WTC11 (cell line): ENCODE measurements at regions not wholly inside any gene's neighbourhood (a gene's known extent, or its start where the extent isn't known, plus 50 kb on each side); places are given as distances from the start of the nearest gene placed in this dataset.

Source experiments
- ATAC-seq: fragments of 200-7000 bp; cut with Tn5 transposase; 2 replicates; pipeline ENCODE4 v1.10.0; 2021; ENCODE audit warnings: mild to moderate bottlenecking, moderate library complexity
- CTCF ChIA-PET: fragments of 300-600 bp; sonication (Branson Sonifier 250); formaldehyde crosslinking; loops from one replicate; lab custom pipeline; 2021; ENCODE audit warnings: antibody characterized with exemption; lab: Charles Lee
- POLR2A ChIA-PET: fragments of 350-600 bp; sonication (Branson Sonifier 250); formaldehyde crosslinking; loops from one replicate; lab custom pipeline; 2021; ENCODE audit warnings: antibody characterized with exemption; lab: Charles Lee
- DNase-seq: peaks from one replicate; pipeline ENCODE4 v3.0.0; 2021; ENCODE audit warnings: low spot score
- H3K27ac Mint-ChIP-seq: 2 replicates; pipeline ENCODE4 v1.8.0; 2021; ENCODE audit warnings: mixed read lengths
- H3K27me3 Mint-ChIP-seq: 2 replicates; pipeline ENCODE4 v1.8.0; 2021; ENCODE audit warnings: low read depth, mild to moderate bottlenecking, moderate library complexity, mixed read lengths
- H3K36me3 Mint-ChIP-seq: 2 replicates; pipeline ENCODE4 v1.8.0; 2021; ENCODE audit warnings: mixed read lengths
- H3K4me1 Mint-ChIP-seq: 2 replicates; pipeline ENCODE4 v1.8.0; 2022; ENCODE audit warnings: mixed read lengths
- H3K4me3 Mint-ChIP-seq: 2 replicates; pipeline ENCODE4 v1.8.0; 2021; ENCODE audit warnings: mild to moderate bottlenecking, moderate library complexity, mixed read lengths
- H3K9me3 Mint-ChIP-seq: 2 replicates; pipeline ENCODE4 v1.8.0; 2021; ENCODE audit warnings: mixed read lengths
- E2F4 ChIP-seq: sonication (generic); formaldehyde crosslinking; IDR thresholded peaks from 2 replicates; pipeline ENCODE4 v1.8.1; 2022; ENCODE audit warnings: low read depth, mild to moderate bottlenecking, moderate library complexity, missing genetic modification reagents, borderline replicate concordance
- E2F5 ChIP-seq: sonication (generic); formaldehyde crosslinking; IDR thresholded peaks from 2 replicates; pipeline ENCODE4 v1.8.1; 2022; ENCODE audit warnings: mild to moderate bottlenecking, moderate library complexity, missing genetic modification reagents
- EMX1 ChIP-seq: fragments of 250-450 bp; sonication (Bioruptor Pico); IDR thresholded peaks from 2 replicates; pipeline ENCODE4 v1.8.0; 2021; ENCODE audit warnings: mild to moderate bottlenecking
- ERG ChIP-seq: fragments of 250-450 bp; sonication (Bioruptor Pico); IDR thresholded peaks from 2 replicates; pipeline ENCODE4 v1.8.0; 2021; ENCODE audit warnings: mild to moderate bottlenecking
- ESRRA ChIP-seq: sonication (generic); formaldehyde crosslinking; IDR thresholded peaks from 2 replicates; pipeline ENCODE4 v1.8.1; 2022; ENCODE audit warnings: mild to moderate bottlenecking, missing genetic modification reagents, borderline replicate concordance
- FOXJ3 ChIP-seq: sonication (generic); formaldehyde crosslinking; IDR thresholded peaks from 2 replicates; pipeline ENCODE4 v1.9.0; 2021; ENCODE audit warnings: missing genetic modification reagents, mild to moderate bottlenecking, borderline replicate concordance
- GRHL2 ChIP-seq: fragments of 250-450 bp; sonication (Bioruptor Pico); IDR thresholded peaks from 2 replicates; pipeline ENCODE4 v1.8.0; 2022; ENCODE audit warnings: mild to moderate bottlenecking, moderate library complexity; ENCODE audit not compliant: insufficient replicate concordance, severe bottlenecking
- GTF2I ChIP-seq: fragments of 250-450 bp; sonication (Bioruptor Pico); conservative IDR thresholded peaks from 2 replicates; pipeline ENCODE4 v1.4.0; 2021; ENCODE audit warnings: mild to moderate bottlenecking
- JAZF1 ChIP-seq: fragments of 250-450 bp; sonication (Bioruptor Pico); IDR thresholded peaks from 2 replicates; pipeline ENCODE4 v1.9.0; 2021; ENCODE audit warnings: moderate library complexity, mild to moderate bottlenecking, inconsistent platforms
- MXD4 ChIP-seq: fragments of 250-450 bp; sonication (Bioruptor Pico); IDR thresholded peaks from 2 replicates; pipeline ENCODE4 v1.8.0; 2021; ENCODE audit warnings: mild to moderate bottlenecking, moderate library complexity, borderline replicate concordance
- MYBL2 ChIP-seq: sonication (generic); formaldehyde crosslinking; IDR thresholded peaks from 2 replicates; pipeline ENCODE4 v1.8.1; 2023; ENCODE audit warnings: mild to moderate bottlenecking, moderate library complexity, missing genetic modification reagents
- NFATC4 ChIP-seq: fragments of 250-450 bp; sonication (Bioruptor Pico); IDR thresholded peaks from 2 replicates; pipeline ENCODE4 v1.9.0; 2021; ENCODE audit warnings: mild to moderate bottlenecking
- NFE2L1 ChIP-seq: sonication (generic); formaldehyde crosslinking; IDR thresholded peaks from 2 replicates; pipeline ENCODE4 v1.8.1; 2023; ENCODE audit warnings: missing genetic modification reagents
- NR2C2 ChIP-seq: sonication (generic); formaldehyde crosslinking; IDR thresholded peaks from 2 replicates; pipeline ENCODE4 v1.8.0; 2022; ENCODE audit warnings: mild to moderate bottlenecking, missing genetic modification reagents
- RORB ChIP-seq: fragments of 250-450 bp; sonication (Bioruptor Pico); IDR thresholded peaks from 2 replicates; pipeline ENCODE4 v1.9.0; 2021; ENCODE audit warnings: mild to moderate bottlenecking
- TEAD4 ChIP-seq: sonication (generic); formaldehyde crosslinking; IDR thresholded peaks from 2 replicates; pipeline ENCODE4 v1.8.0; 2022; ENCODE audit warnings: mild to moderate bottlenecking, missing genetic modification reagents
- ZNF317 ChIP-seq: sonication (generic); formaldehyde crosslinking; IDR thresholded peaks from 2 replicates; pipeline ENCODE4 v1.8.1; 2023; ENCODE audit warnings: low read depth, mild to moderate bottlenecking, moderate library complexity, missing genetic modification reagents, borderline replicate concordance
- ZNF396 ChIP-seq: fragments of 250-450 bp; sonication (Bioruptor Pico); IDR thresholded peaks from 2 replicates; pipeline ENCODE4 v1.8.0; 2021; ENCODE audit warnings: mild to moderate bottlenecking, moderate library complexity, borderline replicate concordance
- ZNF416 ChIP-seq: fragments of 250-450 bp; sonication (Bioruptor Pico); IDR thresholded peaks from 2 replicates; pipeline ENCODE4 v1.9.0; 2021; ENCODE audit warnings: mild to moderate bottlenecking, inconsistent platforms
- TF ChIP-seq, protein P1 (sequence below): sonication (generic); formaldehyde crosslinking; IDR thresholded peaks from 2 replicates; pipeline ENCODE4 v1.8.0; 2022; ENCODE audit warnings: mild to moderate bottlenecking, missing genetic modification reagents
- TF ChIP-seq, protein P2 (sequence below): sonication (generic); formaldehyde crosslinking; conservative IDR thresholded peaks from 2 replicates; pipeline ENCODE4 v1.8.1; 2023; ENCODE audit warnings: mild to moderate bottlenecking, low read depth, missing genetic modification reagents, moderate library complexity
- TF ChIP-seq, protein P3 (sequence below): fragments of 250-450 bp; sonication (Bioruptor Pico); conservative IDR thresholded peaks from 2 replicates; pipeline ENCODE4 v1.9.0; 2021; ENCODE audit warnings: mild to moderate bottlenecking
- TF ChIP-seq, protein P4 (sequence below): sonication (generic); formaldehyde crosslinking; IDR thresholded peaks from 2 replicates; pipeline ENCODE4 v1.8.1; 2022; ENCODE audit warnings: missing genetic modification reagents, borderline replicate concordance

- Mint-ChIP-seq H3K4me3 (no peak overlapping the region), H3K36me3 (peaks cover 7% of the 10 kb centered on the region; the same call in 1 of the 2 replicates), H3K4me1 (peaks cover 26% of the 10 kb centered on the region), H3K27ac (no peak overlapping the region), H3K27me3 (no peaks in the 10 kb centered on the region), H3K9me3 (peaks cover 11% of the 10 kb centered on the region)
- ATAC-seq = no peak
- CTCF ChIA-PET = interaction anchor here (0.9 kb wide), 1 partner anchor 12 kb away, joined by 3 read pairs; no protein-coding TSS in a partner anchor
- no peak for TF ChIP-seq NR2C2 (CRISPR knock-in tag)
- no peak for TF ChIP-seq GRHL2
- TF ChIP-seq ZNF396 = no peak
- no peak for TF ChIP-seq E2F4 (CRISPR knock-in tag)
- no peak for TF ChIP-seq NFE2L1
- TF ChIP-seq ESRRA (CRISPR knock-in tag) = no peak
- TF ChIP-seq ZNF416 = no peak
- TF ChIP-seq, protein P1, sequence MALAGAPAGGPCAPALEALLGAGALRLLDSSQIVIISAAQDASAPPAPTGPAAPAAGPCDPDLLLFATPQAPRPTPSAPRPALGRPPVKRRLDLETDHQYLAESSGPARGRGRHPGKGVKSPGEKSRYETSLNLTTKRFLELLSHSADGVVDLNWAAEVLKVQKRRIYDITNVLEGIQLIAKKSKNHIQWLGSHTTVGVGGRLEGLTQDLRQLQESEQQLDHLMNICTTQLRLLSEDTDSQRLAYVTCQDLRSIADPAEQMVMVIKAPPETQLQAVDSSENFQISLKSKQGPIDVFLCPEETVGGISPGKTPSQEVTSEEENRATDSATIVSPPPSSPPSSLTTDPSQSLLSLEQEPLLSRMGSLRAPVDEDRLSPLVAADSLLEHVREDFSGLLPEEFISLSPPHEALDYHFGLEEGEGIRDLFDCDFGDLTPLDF (CRISPR knock-in tag) = no peak
- no peak for TF ChIP-seq MYBL2 (CRISPR knock-in tag)
- TF ChIP-seq TEAD4 (CRISPR knock-in tag) = no peak
- TF ChIP-seq NFATC4 (CRISPR knock-in tag) = no peak
- TF ChIP-seq EMX1 (CRISPR knock-in tag) = no peak
- no peak for TF ChIP-seq MXD4 (CRISPR knock-in tag)
- no peak for TF ChIP-seq E2F5 (CRISPR knock-in tag)
- no peak for TF ChIP-seq ZNF317 (CRISPR knock-in tag)
- no peak for TF ChIP-seq ERG (CRISPR knock-in tag)
- DNase-seq = no peak
- POLR2A ChIA-PET = no interaction called here
Observed at GRCh38 chr18:30870466-30870865, 172.1 kb downstream of the DSC3 start.

GRCh38 chr18:30862900-30863299 lies 179.6 kb downstream of the DSC3 start:
- no peak overlapping the region for H3K27ac Mint-ChIP-seq
- peaks cover 7% of the 10 kb centered on the region; the same call in 1 of the 2 replicates for H3K36me3 Mint-ChIP-seq
- peaks cover 8% of the 10 kb centered on the region for H3K9me3 Mint-ChIP-seq
- ChIA-PET POLR2A (no interaction called here), CTCF (interaction anchor here (1.5 kb wide), 1 partner anchor 988 kb away, joined by 3 read pairs; no protein-coding TSS in a partner anchor)
- H3K4me1 Mint-ChIP-seq = peaks cover 14% of the 10 kb centered on the region
- TF ChIP-seq GRHL2 = no peak
- TF ChIP-seq FOXJ3 = no peak
- TF ChIP-seq, protein P2, sequence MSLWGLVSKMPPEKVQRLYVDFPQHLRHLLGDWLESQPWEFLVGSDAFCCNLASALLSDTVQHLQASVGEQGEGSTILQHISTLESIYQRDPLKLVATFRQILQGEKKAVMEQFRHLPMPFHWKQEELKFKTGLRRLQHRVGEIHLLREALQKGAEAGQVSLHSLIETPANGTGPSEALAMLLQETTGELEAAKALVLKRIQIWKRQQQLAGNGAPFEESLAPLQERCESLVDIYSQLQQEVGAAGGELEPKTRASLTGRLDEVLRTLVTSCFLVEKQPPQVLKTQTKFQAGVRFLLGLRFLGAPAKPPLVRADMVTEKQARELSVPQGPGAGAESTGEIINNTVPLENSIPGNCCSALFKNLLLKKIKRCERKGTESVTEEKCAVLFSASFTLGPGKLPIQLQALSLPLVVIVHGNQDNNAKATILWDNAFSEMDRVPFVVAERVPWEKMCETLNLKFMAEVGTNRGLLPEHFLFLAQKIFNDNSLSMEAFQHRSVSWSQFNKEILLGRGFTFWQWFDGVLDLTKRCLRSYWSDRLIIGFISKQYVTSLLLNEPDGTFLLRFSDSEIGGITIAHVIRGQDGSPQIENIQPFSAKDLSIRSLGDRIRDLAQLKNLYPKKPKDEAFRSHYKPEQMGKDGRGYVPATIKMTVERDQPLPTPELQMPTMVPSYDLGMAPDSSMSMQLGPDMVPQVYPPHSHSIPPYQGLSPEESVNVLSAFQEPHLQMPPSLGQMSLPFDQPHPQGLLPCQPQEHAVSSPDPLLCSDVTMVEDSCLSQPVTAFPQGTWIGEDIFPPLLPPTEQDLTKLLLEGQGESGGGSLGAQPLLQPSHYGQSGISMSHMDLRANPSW (CRISPR knock-in tag) = no peak
- no peak for TF ChIP-seq JAZF1
- TF ChIP-seq GTF2I (CRISPR knock-in tag) = no peak
- TF ChIP-seq, protein P3, sequence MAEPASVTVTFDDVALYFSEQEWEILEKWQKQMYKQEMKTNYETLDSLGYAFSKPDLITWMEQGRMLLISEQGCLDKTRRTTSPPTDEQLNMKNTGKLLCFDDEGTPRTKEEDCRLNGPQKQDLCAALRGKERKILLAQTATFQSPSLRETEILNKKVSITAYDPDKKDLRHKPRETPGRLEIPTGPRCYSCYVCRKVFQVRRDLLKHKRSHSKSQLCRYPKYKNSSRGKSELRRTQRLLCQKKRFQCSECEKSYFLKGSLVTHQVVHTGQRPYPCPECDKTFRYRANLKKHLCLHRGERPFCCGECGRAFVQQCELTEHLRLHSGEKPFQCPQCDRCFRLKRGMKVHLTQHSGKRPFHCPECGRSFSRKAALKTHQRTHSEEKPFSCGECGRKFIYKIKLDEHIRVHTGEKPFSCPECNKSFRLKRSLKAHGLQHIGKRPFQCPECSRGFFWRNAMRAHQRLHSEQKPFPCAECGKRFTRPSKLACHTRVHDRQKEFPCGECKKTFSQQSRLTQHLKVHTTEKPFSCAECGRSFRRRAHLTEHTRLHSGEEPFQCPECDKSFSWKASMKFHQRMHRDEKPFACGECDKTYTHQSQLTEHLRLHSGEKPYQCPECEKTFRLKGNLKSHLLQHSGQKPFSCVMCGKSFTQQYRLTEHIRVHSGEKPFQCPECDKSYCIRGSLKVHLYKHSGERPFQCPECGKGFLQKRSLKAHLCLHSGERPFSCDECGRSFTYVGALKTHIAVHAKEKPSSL = no peak
- TF ChIP-seq, protein P4, sequence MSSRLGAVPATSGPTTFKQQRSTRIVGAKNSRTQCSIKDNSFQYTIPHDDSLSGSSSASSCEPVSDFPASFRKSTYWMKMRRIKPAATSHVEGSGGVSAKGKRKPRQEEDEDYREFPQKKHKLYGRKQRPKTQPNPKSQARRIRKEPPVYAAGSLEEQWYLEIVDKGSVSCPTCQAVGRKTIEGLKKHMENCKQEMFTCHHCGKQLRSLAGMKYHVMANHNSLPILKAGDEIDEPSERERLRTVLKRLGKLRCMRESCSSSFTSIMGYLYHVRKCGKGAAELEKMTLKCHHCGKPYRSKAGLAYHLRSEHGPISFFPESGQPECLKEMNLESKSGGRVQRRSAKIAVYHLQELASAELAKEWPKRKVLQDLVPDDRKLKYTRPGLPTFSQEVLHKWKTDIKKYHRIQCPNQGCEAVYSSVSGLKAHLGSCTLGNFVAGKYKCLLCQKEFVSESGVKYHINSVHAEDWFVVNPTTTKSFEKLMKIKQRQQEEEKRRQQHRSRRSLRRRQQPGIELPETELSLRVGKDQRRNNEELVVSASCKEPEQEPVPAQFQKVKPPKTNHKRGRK (CRISPR knock-in tag) = no peak
- no peak for TF ChIP-seq RORB (CRISPR knock-in tag)
- ATAC-seq (no peak), DNase-seq (no peak)
- no peaks in the 10 kb centered on the region for H3K27me3 Mint-ChIP-seq
- no peak overlapping the region for H3K4me3 Mint-ChIP-seq
